ENCODE measurements at regions not wholly inside any gene's neighbourhood (a gene's known extent, or its start where the extent isn't known, plus 50 kb on each side); places are given as distances from the start of the nearest gene placed in this dataset.

DNA sequence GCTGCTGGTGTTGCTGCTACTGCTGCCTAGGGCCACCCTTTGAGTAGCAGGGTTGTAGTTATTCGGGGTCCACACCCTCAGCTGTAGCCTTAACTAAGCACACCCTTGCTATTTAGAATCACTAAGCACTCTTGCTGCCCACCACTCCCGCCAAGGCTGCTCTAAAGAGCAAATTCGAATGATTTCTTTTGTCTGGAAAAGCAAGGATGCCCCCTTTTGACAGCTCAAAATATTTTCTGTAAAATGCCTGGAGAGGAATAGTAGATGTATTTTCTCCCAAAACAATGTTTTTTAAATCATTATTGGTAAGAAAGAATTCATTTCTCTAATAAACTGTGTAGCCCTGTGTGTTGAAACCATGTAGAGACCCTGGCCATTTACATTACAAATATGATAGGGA, 80.8 kb upstream of the PAPOLG start:
- H3K27me3 ChIP-seq (ENCODE audit: control insufficient read depth, low read length), result peaks cover 17% of the 10 kb centered on the region
- no peak overlapping the region for H3K4me3 ChIP-seq (ENCODE audit: low read length)
- H3K9me2 ChIP-seq (replicated peaks; ENCODE audit: control insufficient read depth, low read length), result no peaks in the 10 kb centered on the region
- no peak overlapping the region for H3K4me2 ChIP-seq (ENCODE audit: low read length)
- no peaks in the 10 kb centered on the region for H3F3A ChIP-seq (ENCODE audit: control insufficient read depth, insufficient read depth)
- no peak overlapping the region for H3K27ac ChIP-seq (ENCODE audit: low read depth, low read length)
- H3K9me3 ChIP-seq (ENCODE audit: control insufficient read depth, insufficient read depth, low read length), result no peaks in the 10 kb centered on the region
- no peaks in the 10 kb centered on the region for H3K36me3 ChIP-seq (ENCODE audit: control insufficient read depth, low read length)
- H4K20me1 ChIP-seq (ENCODE audit: control insufficient read depth, insufficient read depth, low read depth, low read length), result no peaks in the 10 kb centered on the region
- no peak for TF ChIP-seq EZH2phosphoT487 (IDR thresholded peaks at IDR 0.05; ENCODE audit: borderline replicate concordance, low read length)
- TF ChIP-seq, protein P1, sequence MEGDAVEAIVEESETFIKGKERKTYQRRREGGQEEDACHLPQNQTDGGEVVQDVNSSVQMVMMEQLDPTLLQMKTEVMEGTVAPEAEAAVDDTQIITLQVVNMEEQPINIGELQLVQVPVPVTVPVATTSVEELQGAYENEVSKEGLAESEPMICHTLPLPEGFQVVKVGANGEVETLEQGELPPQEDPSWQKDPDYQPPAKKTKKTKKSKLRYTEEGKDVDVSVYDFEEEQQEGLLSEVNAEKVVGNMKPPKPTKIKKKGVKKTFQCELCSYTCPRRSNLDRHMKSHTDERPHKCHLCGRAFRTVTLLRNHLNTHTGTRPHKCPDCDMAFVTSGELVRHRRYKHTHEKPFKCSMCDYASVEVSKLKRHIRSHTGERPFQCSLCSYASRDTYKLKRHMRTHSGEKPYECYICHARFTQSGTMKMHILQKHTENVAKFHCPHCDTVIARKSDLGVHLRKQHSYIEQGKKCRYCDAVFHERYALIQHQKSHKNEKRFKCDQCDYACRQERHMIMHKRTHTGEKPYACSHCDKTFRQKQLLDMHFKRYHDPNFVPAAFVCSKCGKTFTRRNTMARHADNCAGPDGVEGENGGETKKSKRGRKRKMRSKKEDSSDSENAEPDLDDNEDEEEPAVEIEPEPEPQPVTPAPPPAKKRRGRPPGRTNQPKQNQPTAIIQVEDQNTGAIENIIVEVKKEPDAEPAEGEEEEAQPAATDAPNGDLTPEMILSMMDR (IDR thresholded peaks at IDR 0.05; ENCODE audit: low read depth, low read length, poor library complexity, severe bottlenecking), result no peak
- no peaks in the 10 kb centered on the region for H3K79me2 ChIP-seq (ENCODE audit: control insufficient read depth, low read length)
- H3K4me1 ChIP-seq (ENCODE audit: control insufficient read depth, low read length), result peaks cover 9% of the 10 kb centered on the region

DNA sequence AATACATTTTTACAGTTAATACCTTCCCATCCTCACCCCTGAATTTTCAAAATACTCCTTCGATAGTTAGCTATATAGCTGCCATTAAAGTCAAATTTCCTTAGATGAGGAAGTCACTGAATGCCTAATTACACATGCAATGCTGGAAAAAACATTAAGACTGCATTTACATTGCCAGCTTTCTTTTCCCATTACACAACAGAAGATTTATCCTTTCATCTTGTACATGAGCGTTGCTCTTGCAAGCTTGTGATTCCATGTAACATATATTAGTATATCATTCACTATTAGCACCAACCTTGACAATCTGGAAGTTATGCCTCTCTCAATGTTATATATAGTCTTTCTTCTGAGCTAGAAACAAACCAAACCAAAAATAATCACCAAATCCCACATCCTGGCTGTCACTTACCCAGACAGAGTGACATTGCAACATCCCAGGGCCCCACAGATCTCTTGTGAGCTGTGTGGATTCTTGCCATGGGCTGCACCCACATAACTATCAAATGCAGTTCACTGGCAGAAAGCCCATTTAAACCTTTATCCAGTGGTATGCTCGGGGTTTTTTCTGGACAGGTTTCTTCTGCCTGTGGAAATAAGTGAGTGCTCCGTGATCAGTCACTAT, 79.2 kb upstream of the PAPOLG start:
- Histone ChIP-seq H3K9me2 (replicated peaks; ENCODE audit: control insufficient read depth, low read length) (no peaks in the 10 kb centered on the region), H3K79me2 (ENCODE audit: control insufficient read depth, low read length) (no peaks in the 10 kb centered on the region), H3F3A (ENCODE audit: control insufficient read depth, insufficient read depth) (no peaks in the 10 kb centered on the region), H3K9me3 (ENCODE audit: control insufficient read depth, insufficient read depth, low read length) (no peaks in the 10 kb centered on the region), H3K4me3 (ENCODE audit: low read length) (no peak overlapping the region), H3K27ac (ENCODE audit: low read depth, low read length) (no peak overlapping the region), H3K27me3 (ENCODE audit: control insufficient read depth, low read length) (peaks cover 18% of the 10 kb centered on the region), H3K36me3 (ENCODE audit: control insufficient read depth, low read length) (no peaks in the 10 kb centered on the region), H3K4me1 (ENCODE audit: control insufficient read depth, low read length) (peaks cover 9% of the 10 kb centered on the region), H4K20me1 (ENCODE audit: control insufficient read depth, insufficient read depth, low read depth, low read length) (no peaks in the 10 kb centered on the region), H3K4me2 (ENCODE audit: low read length) (no peak overlapping the region)
- TF ChIP-seq EZH2phosphoT487 (IDR thresholded peaks at IDR 0.05; ENCODE audit: borderline replicate concordance, low read length), result no peak
- TF ChIP-seq, protein P1 (IDR thresholded peaks at IDR 0.05; ENCODE audit: low read depth, low read length, poor library complexity, severe bottlenecking), result no peak

DNA sequence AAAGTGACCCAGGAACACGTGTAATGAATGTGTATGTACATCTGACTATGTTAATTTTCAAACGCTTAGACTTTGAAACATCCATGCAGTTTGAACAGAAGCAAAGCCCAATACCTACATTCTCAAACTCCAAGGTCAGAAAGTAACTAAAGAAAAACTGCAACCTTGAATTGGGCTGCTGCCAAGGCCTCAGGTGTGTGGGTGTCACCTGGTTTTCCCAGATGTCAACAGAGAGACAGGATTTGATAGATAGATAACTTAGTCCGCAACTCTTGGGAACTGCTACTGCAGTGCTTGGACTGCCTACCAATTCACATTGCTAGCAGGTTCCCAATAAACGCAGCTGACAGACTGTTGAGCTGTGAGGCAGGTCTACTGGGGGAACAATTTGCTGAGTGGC, 78.7 kb upstream of the PAPOLG start:
- H3K27me3 ChIP-seq (ENCODE audit: control insufficient read depth, low read length), result peaks cover 18% of the 10 kb centered on the region
- H3K36me3 ChIP-seq (ENCODE audit: control insufficient read depth, low read length), result no peaks in the 10 kb centered on the region
- peaks cover 9% of the 10 kb centered on the region for H3K4me1 ChIP-seq (ENCODE audit: control insufficient read depth, low read length)
- H4K20me1 ChIP-seq (ENCODE audit: control insufficient read depth, insufficient read depth, low read depth, low read length), result no peaks in the 10 kb centered on the region
- no peaks in the 10 kb centered on the region for H3K9me3 ChIP-seq (ENCODE audit: control insufficient read depth, insufficient read depth, low read length)
- H3F3A ChIP-seq (ENCODE audit: control insufficient read depth, insufficient read depth), result no peaks in the 10 kb centered on the region
- H3K4me2 ChIP-seq (ENCODE audit: low read length), result no peak overlapping the region
- H3K27ac ChIP-seq (ENCODE audit: low read depth, low read length), result no peak overlapping the region
- no peak overlapping the region for H3K4me3 ChIP-seq (ENCODE audit: low read length)
- no peaks in the 10 kb centered on the region for H3K9me2 ChIP-seq (replicated peaks; ENCODE audit: control insufficient read depth, low read length)
- no peaks in the 10 kb centered on the region for H3K79me2 ChIP-seq (ENCODE audit: control insufficient read depth, low read length)
- no peak for TF ChIP-seq EZH2phosphoT487 (IDR thresholded peaks at IDR 0.05; ENCODE audit: borderline replicate concordance, low read length)
- TF ChIP-seq, protein P1 (IDR thresholded peaks at IDR 0.05; ENCODE audit: low read depth, low read length, poor library complexity, severe bottlenecking), result no peak

All from DOHH2 (cell line).